HCT116 (cell line): ENCODE measurements at regions not wholly inside any gene's neighbourhood (a gene's known extent, or its start where the extent isn't known, plus 50 kb on each side); places are given as distances from the start of the nearest gene placed in this dataset.

Experiments used
- ATAC-seq: fragments of 200-7000 bp; cut with Tn5 transposase; 2 replicates; pipeline ENCODE4 v1.9.1; 2020; ENCODE audit warnings: mild to moderate bottlenecking, moderate library complexity
- BruUV-seq: library from RNA; stranded (reverse); fragments of 400-500 nt; replicated peaks from 2 replicates; lab custom pipeline; 2021; lab: Mats Ljungman, UMichigan
- CTCF ChIA-PET: fragments of 300-600 bp; sonication (Branson Sonifier 250); formaldehyde crosslinking; loops from one replicate; lab custom pipeline; 2021; ENCODE audit warnings: antibody characterized with exemption; lab: Charles Lee
- POLR2A ChIA-PET: fragments of 300-600, 350-600 bp; sonication (Branson Sonifier 250); formaldehyde crosslinking; loops from one replicate; lab custom pipeline; 2021; ENCODE audit warnings: antibody characterized with exemption; lab: Charles Lee
- RAD21 ChIA-PET, 2 experiments: fragments of 300-600 bp; sonication (Branson Sonifier 250); formaldehyde crosslinking; loops; one replicate each; lab custom pipeline; 2023; ENCODE audit warnings: low total read pairs in 2 of 2; ENCODE audit not compliant: uncharacterized antibody in 2 of 2, unreplicated experiment in 2 of 2, low non-redundant PET in 1 of 2; lab: Charles Lee
- DNase-seq: peaks from one replicate; pipeline ENCODE4 v3.0.0-alpha.2; 2010; ENCODE audit warnings: low read depth, low spot score
- H2AFZ ChIP-seq: fragments of 200-600 bp; shearing (Covaris generic), sonication (generic); 2 replicates; pipeline ENCODE4 v1.6.1; 2017; ENCODE audit warnings: low read depth, mixed run types, mixed read lengths, antibody characterized with exemption, low read length; ENCODE audit not compliant: poor library complexity, severe bottlenecking
- H3K27ac ChIP-seq: 2 replicates; pipeline ENCODE4 v1.5.1; 2012; ENCODE audit warnings: low read depth, low read length
- H3K27me3 ChIP-seq: fragments of 200-600 bp; sonication (generic); 2 replicates; pipeline ENCODE4 v1.6.1; 2016; ENCODE audit warnings: mixed run types, low read length, mixed read lengths; ENCODE audit not compliant: insufficient read depth
- H3K36me3 ChIP-seq, 2 experiments: fragments of 200-500 bp in 1 of 2; fragments of 200-600 bp in 1 of 2; sonication (Bioruptor generic) in 1 of 2; sonication (generic) in 1 of 2; 2 replicates each; pipeline versions ENCODE4 v1.5.1 to v1.6.1; 2014 to 2016; ENCODE audit warnings: low read length in 2 of 2, inconsistent platforms in 1 of 2, mixed read lengths in 1 of 2, mixed run types in 1 of 2; ENCODE audit not compliant: insufficient read depth in 2 of 2, control insufficient read depth in 1 of 2
- H3K4me1 ChIP-seq, 2 experiments: fragments of 200-600 bp in 1 of 2; sonication (generic) in 1 of 2; 2 replicates each; pipeline versions ENCODE4 v1.5.1 to v1.6.1; 2012 to 2017; ENCODE audit warnings: low read length in 2 of 2, inconsistent platforms in 1 of 2, mild to moderate bottlenecking in 1 of 2, mixed read lengths in 1 of 2, mixed run types in 1 of 2, moderate library complexity in 1 of 2; ENCODE audit not compliant: insufficient read depth in 2 of 2, control insufficient read depth in 1 of 2
- H3K4me2 ChIP-seq: fragments of 200-600 bp; sonication (generic); 2 replicates; pipeline ENCODE4 v1.6.1; 2017; ENCODE audit warnings: mixed run types, low read length, mixed read lengths
- H3K4me3 ChIP-seq, 2 experiments: fragments of 200-600 bp in 1 of 2; sonication (generic) in 1 of 2; replicated peaks in 1 of 2; 2 replicates each; pipeline ENCODE4 v1.5.1; 2011 to 2016; ENCODE audit warnings: low read length in 2 of 2, control low read depth in 1 of 2, low read depth in 1 of 2, mild to moderate bottlenecking in 1 of 2, mixed read lengths in 1 of 2, mixed run types in 1 of 2
- H3K79me2 ChIP-seq: fragments of 200-600 bp; sonication (generic); 2 replicates; pipeline ENCODE4 v1.6.1; 2017; ENCODE audit warnings: mild to moderate bottlenecking, mixed run types, low read length, moderate library complexity, mixed read lengths; ENCODE audit not compliant: insufficient read depth
- H3K9ac ChIP-seq: fragments of 200-600 bp; sonication (generic); 2 replicates; pipeline ENCODE4 v1.6.1; 2016; ENCODE audit warnings: low read length, mixed read lengths
- H3K9me2 ChIP-seq: fragments of 200-600 bp; sonication (generic), shearing (Covaris generic); 2 replicates; pipeline ENCODE4 v1.6.1; 2017; ENCODE audit warnings: mixed run types, mild to moderate bottlenecking, moderate library complexity; ENCODE audit not compliant: insufficient read depth
- H3K9me3 ChIP-seq, 2 experiments: fragments of 200-500 bp in 1 of 2; fragments of 200-600 bp in 1 of 2; sonication (Bioruptor generic) in 1 of 2; sonication (generic) in 1 of 2; 2 replicates each; pipeline ENCODE4 v1.6.1; 2014 to 2017; ENCODE audit warnings: low read length in 2 of 2, mixed read lengths in 2 of 2, inconsistent platforms in 1 of 2, low read depth in 1 of 2, mild to moderate bottlenecking in 1 of 2, mixed run types in 1 of 2, moderate library complexity in 1 of 2; ENCODE audit not compliant: control insufficient read depth in 1 of 2, insufficient read depth in 1 of 2
- H4K20me1 ChIP-seq: fragments of 200-600 bp; sonication (generic), shearing (Covaris generic); 2 replicates; pipeline ENCODE4 v1.6.1; 2017; ENCODE audit warnings: mixed run types, mild to moderate bottlenecking, moderate library complexity; ENCODE audit not compliant: insufficient read depth
- CTCF ChIP-seq, 3 experiments: fragments of 200-600 bp in 1 of 3; sonication (generic) in 1 of 3; IDR thresholded peaks in 2 of 3; conservative IDR thresholded peaks in 1 of 3; 2 replicates each; pipeline ENCODE4 v1.5.1; 2012 to 2017; ENCODE audit warnings: low read depth in 2 of 3, low read length in 2 of 3, antibody characterized with exemption in 1 of 3, borderline replicate concordance in 1 of 3, control low read depth in 1 of 3, mild to moderate bottlenecking in 1 of 3, mixed read lengths in 1 of 3, mixed run types in 1 of 3, moderate library complexity in 1 of 3; ENCODE audit not compliant: insufficient read depth in 1 of 3
- ELF1 ChIP-seq: IDR thresholded peaks from 2 replicates; pipeline ENCODE4 v1.6.1; 2012; ENCODE audit warnings: low read depth, borderline replicate concordance
- JUND ChIP-seq: IDR thresholded peaks from 2 replicates; pipeline ENCODE4 v1.6.1; 2012
- POLR2AphosphoS5 ChIP-seq: IDR thresholded peaks from 2 replicates; pipeline ENCODE4 v1.6.1; 2011; ENCODE audit warnings: mild to moderate bottlenecking, low read depth, low read length, moderate library complexity
- SRF ChIP-seq: IDR thresholded peaks from 2 replicates; pipeline ENCODE4 v1.6.1; 2012; ENCODE audit warnings: low read depth
- intact Hi-C: fragments of 100-400 bp; cut with micrococcal nuclease; formaldehyde crosslinking; loops from 2 replicates; pipeline ENCODE4 v1.10.0; 2022

- TF ChIP-seq CTCF (IDR thresholded peaks at IDR 0.05 in 2 of 3, conservative IDR thresholded peaks at IDR 0.05 in 1 of 3; ENCODE audit: borderline replicate concordance in 1 of 3, insufficient read depth in 1 of 3, low read depth in 2 of 3, low read length in 2 of 3) (no peak), SRF (no peak), ELF1 (no peak), POLR2AphosphoS5 (no peak)
Observed at GRCh38 chr7:94239661-94240234, 154.9 kb upstream of the COL1A2 start (continued).

- H4K20me1 ChIP-seq = no peaks in the 10 kb centered on the region; the same call in 1 of the 2 replicates
- no peak overlapping the region for H3K4me2 ChIP-seq
- no peak overlapping the region for H2AFZ ChIP-seq
- BruUV-seq = no TSS peak
- H3K27me3 ChIP-seq = no peaks in the 10 kb centered on the region
- ATAC-seq (no peak), DNase-seq (no peak)
- H3K4me3 ChIP-seq = no peak overlapping the region
- no peaks in the 10 kb centered on the region for H3K9me2 ChIP-seq
- H3K9ac ChIP-seq = no peak overlapping the region
- no peak overlapping the region for H3K27ac ChIP-seq
- no peaks in the 10 kb centered on the region for H3K36me3 ChIP-seq
- H3K4me1 ChIP-seq = no peaks in the 10 kb centered on the region
- ChIA-PET CTCF (no interaction called here), RAD21 (no interaction called here), POLR2A (no interaction called here)
- no peak for TF ChIP-seq JUND
- intact Hi-C loops = loop anchor here (10.0 kb wide), 1 partner anchor 436 kb away; no protein-coding TSS in a partner anchor
- no peaks in the 10 kb centered on the region for H3K9me3 ChIP-seq
- no peaks in the 10 kb centered on the region for H3K79me2 ChIP-seq
Observed at GRCh38 chr7:94240902-94241301, 153.8 kb upstream of the COL1A2 start.
